B cell (primary cell): ENCODE measurements at regions not wholly inside any gene's neighbourhood (a gene's known extent, or its start where the extent isn't known, plus 50 kb on each side); places are given as distances from the start of the nearest gene placed in this dataset.

Experiments used
- ATAC-seq: fragments of 200-7000 bp; cut with Tn5 transposase; one replicate; pipeline ENCODE4 v1.10.0; 2021; ENCODE audit warnings: low read depth, mild to moderate bottlenecking, moderate number of reproducible peaks, moderate library complexity
- CTCF ChIA-PET: fragments of 350-600 bp; sonication (Branson Sonifier 250); formaldehyde crosslinking; loops from one replicate; lab custom pipeline; 2021; ENCODE audit warnings: antibody characterized with exemption, inconsistent platforms; lab: Charles Lee
- POLR2A ChIA-PET: fragments of 350-600 bp; sonication (Branson Sonifier 250); formaldehyde crosslinking; loops from one replicate; lab custom pipeline; 2021; ENCODE audit warnings: antibody characterized with exemption; lab: Charles Lee
- DNase-seq: peaks from one replicate; pipeline ENCODE4 v3.0.0; 2013
- H2AFZ ChIP-seq: 2 replicates; pipeline ENCODE4 v1.6.1; 2012; ENCODE audit warnings: mild to moderate bottlenecking, low read depth, low read length; ENCODE audit not compliant: insufficient read depth, poor library complexity, severe bottlenecking
- H3K27ac ChIP-seq, 2 donors: 1 replicate in 1 of 2; 2 replicates in 1 of 2; pipeline ENCODE4 v1.5.1; 2012 to 2013; ENCODE audit warnings: low read length in 2 of 2, mild to moderate bottlenecking in 2 of 2, moderate library complexity in 1 of 2
- H3K27me3 ChIP-seq, 4 experiments: fragments of 200-600 bp in 1 of 4; sonication (generic) in 1 of 4; replicated peaks in 1 of 4; 1 replicate in 2 of 4; 2 replicates in 2 of 4; pipeline versions ENCODE4 v1.6.1 to v1.7.0; 2013 to 2016; ENCODE audit warnings: low read length in 3 of 4, mild to moderate bottlenecking in 2 of 4, mixed read lengths in 1 of 4, moderate library complexity in 1 of 4; ENCODE audit not compliant: insufficient read depth in 4 of 4, control insufficient read depth in 3 of 4; ENCODE audit errors: control extremely low read depth in 1 of 4
- H3K36me3 ChIP-seq, 2 experiments: replicated peaks in 1 of 2; 1 replicate in 1 of 2; 2 replicates in 1 of 2; pipeline versions ENCODE4 v1.6.1 to v1.7.1; 2013; ENCODE audit warnings: low read length in 1 of 2; ENCODE audit not compliant: insufficient read depth in 2 of 2, control insufficient read depth in 1 of 2; ENCODE audit errors: control extremely low read depth in 1 of 2, extremely low read depth in 1 of 2
- H3K4me1 ChIP-seq, 2 donors: fragments of 200-600 bp in 1 of 2; sonication (generic) in 1 of 2; 1 replicate in 1 of 2; 2 replicates in 1 of 2; pipeline versions ENCODE4 v1.5.1 to v1.6.1; 2013 to 2017; ENCODE audit warnings: low read length in 2 of 2; ENCODE audit not compliant: control insufficient read depth in 2 of 2, insufficient read depth in 2 of 2
- H3K4me2 ChIP-seq: replicated peaks from 2 replicates; pipeline ENCODE3; 2012; ENCODE audit warnings: mild to moderate bottlenecking, low read depth, low read length; ENCODE audit not compliant: poor library complexity, severe bottlenecking
- H3K4me3 ChIP-seq, 5 experiments: fragments of 200-600 bp in 1 of 5; sonication (generic) in 1 of 5; 1 replicate in 3 of 5; 2 replicates in 2 of 5; pipeline versions ENCODE4 v1.5.1 to v1.7.0; 2011 to 2016; ENCODE audit warnings: low read length in 4 of 5, mild to moderate bottlenecking in 4 of 5, low read depth in 2 of 5, control low read depth in 1 of 5, moderate library complexity in 1 of 5; ENCODE audit not compliant: insufficient read depth in 1 of 5; ENCODE audit errors: control extremely low read depth in 1 of 5, extremely low read depth in 1 of 5
- H3K79me2 ChIP-seq: fragments of 200-600 bp; sonication (generic); one replicate; pipeline ENCODE4 v1.6.0; 2016; ENCODE audit warnings: low read length; ENCODE audit not compliant: control insufficient read depth, insufficient read depth
- H3K9ac ChIP-seq: fragments of 200-600 bp; sonication (generic); 2 replicates; pipeline ENCODE4 v1.6.1; 2017; ENCODE audit warnings: mild to moderate bottlenecking, low read length, moderate library complexity
- H3K9me3 ChIP-seq, 3 donors: one replicate each; pipeline versions ENCODE4 v1.6.1 to v1.7.1; 2013; ENCODE audit warnings: low read length in 2 of 3; ENCODE audit not compliant: control insufficient read depth in 2 of 3, insufficient read depth in 1 of 3; ENCODE audit errors: control extremely low read depth in 1 of 3
- H4K20me1 ChIP-seq: 2 replicates; pipeline ENCODE4 v1.6.0; 2012; ENCODE audit warnings: mild to moderate bottlenecking, low read length; ENCODE audit not compliant: insufficient read depth, control insufficient read depth, poor library complexity, severe bottlenecking
- H3K27ac Mint-ChIP-seq: one replicate; pipeline ENCODE4 v1.8.0; 2021; ENCODE audit warnings: mixed read lengths
- H3K27me3 Mint-ChIP-seq: one replicate; pipeline ENCODE4 v1.8.0; 2021; ENCODE audit warnings: mixed read lengths
- H3K4me1 Mint-ChIP-seq: one replicate; pipeline ENCODE4 v1.8.0; 2021; ENCODE audit warnings: mixed read lengths
- H3K4me3 Mint-ChIP-seq: one replicate; pipeline ENCODE4 v1.8.0; 2021; ENCODE audit warnings: mixed read lengths
- H3K9me3 Mint-ChIP-seq: one replicate; pipeline ENCODE4 v1.8.0; 2022; ENCODE audit warnings: mixed read lengths; ENCODE audit not compliant: insufficient read depth
- CTCF ChIP-seq: fragments of 200-600 bp; IDR thresholded peaks from one replicate; pipeline ENCODE4 v1.8.0; 2022; ENCODE audit warnings: antibody characterized with exemption, mild to moderate bottlenecking
- EZH2 ChIP-seq: IDR thresholded peaks from 2 replicates; pipeline ENCODE4 v1.6.1; 2012; ENCODE audit warnings: borderline replicate concordance, low read depth, mild to moderate bottlenecking, moderate library complexity, low read length; ENCODE audit not compliant: insufficient read depth, poor library complexity, severe bottlenecking
- WGBS: methylation state at CpG from one replicate; pipeline ENCODE4 v1.1.5; 2013; ENCODE audit warnings: missing lambda C conversion rate; ENCODE audit not compliant: insufficient coverage; 5-methylcytosine and 5-hydroxymethylcytosine counted together
- intact Hi-C: fragments of 100-400 bp; cut with micrococcal nuclease; formaldehyde crosslinking; loops from one replicate; pipeline ENCODE4 v1.10.0; 2022

GRCh38 chr7:11950942-11951341, 118.9 kb upstream of the THSD7A start:
- Histone ChIP-seq H3K4me1 (no peaks in the 10 kb centered on the region), H3K36me3 (no peaks in the 10 kb centered on the region)

GRCh38 chr7:11951909-11952308, 119.9 kb upstream of the THSD7A start:
- no peak overlapping the region for H3K9ac ChIP-seq
- no peak overlapping the region for H3K27ac Mint-ChIP-seq
- no peak overlapping the region for H3K27ac ChIP-seq
- ATAC-seq (no peak), DNase-seq (no peak)
- H3K27me3 ChIP-seq = no peaks in the 10 kb centered on the region
- no peak overlapping the region for H3K4me3 Mint-ChIP-seq
- H3K4me1 ChIP-seq = no peaks in the 10 kb centered on the region
- no peak overlapping the region for H3K4me2 ChIP-seq
- 95% methylated on average over 2 of the region's 3 CpGs for WGBS
- no peaks in the 10 kb centered on the region for H3K36me3 ChIP-seq
- H3K9me3 ChIP-seq = peaks cover 0 to 7% (median 0%) of the 10 kb centered on the region in 3 donors
- no peaks in the 10 kb centered on the region for H3K79me2 ChIP-seq
- H3K4me3 ChIP-seq = no peak overlapping the region
- ChIA-PET POLR2A (no interaction called here), CTCF (no interaction called here)
- no peaks in the 10 kb centered on the region for H3K4me1 Mint-ChIP-seq
- TF ChIP-seq EZH2 (no peak), CTCF (no peak)
- peaks cover 2% of the 10 kb centered on the region for H3K9me3 Mint-ChIP-seq
- no peaks in the 10 kb centered on the region for H4K20me1 ChIP-seq
- intact Hi-C loops = no loop called here
- no peak overlapping the region for H2AFZ ChIP-seq
- no peaks in the 10 kb centered on the region for H3K27me3 Mint-ChIP-seq

More at GRCh38 chr7:11950942-11951341, 118.9 kb upstream of the THSD7A start:
- DNase-seq = no peak
- ChIA-PET POLR2A (no interaction called here), CTCF (no interaction called here)
- Histone ChIP-seq H2AFZ (no peak overlapping the region), H3K9me3 (peaks cover 0 to 7% (median 0%) of the 10 kb centered on the region in 3 donors), H3K79me2 (no peaks in the 10 kb centered on the region), H3K4me2 (no peak overlapping the region), H4K20me1 (no peaks in the 10 kb centered on the region), H3K9ac (no peak overlapping the region), H3K27ac (no peak overlapping the region), H3K4me3 (no peak overlapping the region), H3K27me3 (no peaks in the 10 kb centered on the region)
- Mint-ChIP-seq H3K27me3 (no peaks in the 10 kb centered on the region), H3K4me1 (no peaks in the 10 kb centered on the region), H3K27ac (no peak overlapping the region), H3K9me3 (peaks cover 2% of the 10 kb centered on the region), H3K4me3 (no peak overlapping the region)
- 80% methylated on average over 1 of the region's 3 CpGs for WGBS
- no peak for ATAC-seq
- intact Hi-C loops = no loop called here
- TF ChIP-seq EZH2 (no peak), CTCF (no peak)
